IMR-90 (cell line): ENCODE measurements at regions not wholly inside any gene's neighbourhood (a gene's known extent, or its start where the extent isn't known, plus 50 kb on each side); places are given as distances from the start of the nearest gene placed in this dataset.

ENCODE experiments used
- ATAC-seq: fragments of 200-7000 bp; cut with Tn5 transposase; 2 replicates; pipeline ENCODE4 v1.9.1; 2020; ENCODE audit warnings: low read depth, mild to moderate bottlenecking, moderate library complexity
- BruUV-seq: library from RNA; stranded (reverse); fragments of 400-500 nt; replicated peaks from 2 replicates; lab custom pipeline; 2021; lab: Mats Ljungman, UMichigan
- CTCF ChIA-PET: fragments of 300-600 bp; formaldehyde crosslinking; extraction: SDS; loops from one replicate; lab custom pipeline; 2021; ENCODE audit warnings: antibody characterized with exemption; lab: Yijun Ruan, JAX
- POLR2A ChIA-PET: fragments of 300-600 bp; sonication (Branson Sonifier 250); formaldehyde crosslinking; loops from one replicate; lab custom pipeline; 2022; ENCODE audit warnings: antibody characterized with exemption; ENCODE audit not compliant: unreplicated experiment; lab: Charles Lee
- DNase-seq: peaks from one replicate; pipeline ENCODE4 v3.0.0; 2013
- H2AFZ ChIP-seq: replicated peaks from 2 replicates; pipeline ENCODE3; 2013; ENCODE audit warnings: low read length, mild to moderate bottlenecking; ENCODE audit not compliant: poor library complexity
- H2AK5ac ChIP-seq: 2 replicates; pipeline ENCODE4 v1.6.1; 2013; ENCODE audit warnings: low read depth, low read length, inconsistent platforms
- H2AK9ac ChIP-seq: replicated peaks from 2 replicates; pipeline ENCODE3; 2013; ENCODE audit warnings: mild to moderate bottlenecking, low read depth, low read length, moderate library complexity; ENCODE audit not compliant: poor library complexity
- H2BK120ac ChIP-seq: 2 replicates; pipeline ENCODE4 v1.6.1; 2013; ENCODE audit warnings: low read depth, low read length, inconsistent platforms
- H2BK15ac ChIP-seq: 3 replicates; pipeline ENCODE4 v1.6.1; 2013; ENCODE audit warnings: low read depth, low read length, inconsistent platforms
- H2BK20ac ChIP-seq: 2 replicates; pipeline ENCODE4 v1.6.1; 2013; ENCODE audit warnings: low read depth, mild to moderate bottlenecking, inconsistent platforms, low read length, moderate library complexity
- H2BK5ac ChIP-seq: 2 replicates; pipeline ENCODE4 v1.6.1; 2013; ENCODE audit warnings: mild to moderate bottlenecking, low read depth, low read length, inconsistent platforms; ENCODE audit not compliant: poor library complexity, severe bottlenecking
- H3K14ac ChIP-seq: replicated peaks from 2 replicates; pipeline ENCODE4 v1.6.1; 2013; ENCODE audit warnings: low read depth, low read length, inconsistent platforms
- H3K18ac ChIP-seq: 2 replicates; pipeline ENCODE4 v1.6.1; 2013; ENCODE audit warnings: low read depth, low read length, control low read depth
- H3K23ac ChIP-seq: 2 replicates; pipeline ENCODE4 v1.6.1; 2013; ENCODE audit warnings: low read depth, low read length, inconsistent platforms
- H3K27ac ChIP-seq: 2 replicates; pipeline ENCODE4 v1.5.1; 2013; ENCODE audit warnings: mild to moderate bottlenecking, control low read depth, low read length; ENCODE audit not compliant: insufficient read depth
- H3K27me3 ChIP-seq: 2 replicates; pipeline ENCODE4 v1.6.1; 2013; ENCODE audit warnings: low read length; ENCODE audit not compliant: control insufficient read depth, insufficient read depth
- H3K36me3 ChIP-seq: 2 replicates; pipeline ENCODE4 v1.6.1; 2013; ENCODE audit warnings: low read length, mixed read lengths; ENCODE audit not compliant: control insufficient read depth, insufficient read depth
- H3K4ac ChIP-seq: 2 replicates; pipeline ENCODE4 v1.6.1; 2013; ENCODE audit warnings: low read depth, low read length, inconsistent platforms
- H3K4me1 ChIP-seq: 2 replicates; pipeline ENCODE4 v1.6.1; 2013; ENCODE audit warnings: low read length, mixed read lengths; ENCODE audit not compliant: control insufficient read depth, insufficient read depth
- H3K4me2 ChIP-seq: 2 replicates; pipeline ENCODE4 v1.6.1; 2013; ENCODE audit warnings: low read depth, mild to moderate bottlenecking, control low read depth, low read length, moderate library complexity
- H3K4me3 ChIP-seq: 2 replicates; pipeline ENCODE4 v1.5.1; 2013; ENCODE audit warnings: low read depth, mild to moderate bottlenecking, control low read depth, low read length, moderate library complexity; ENCODE audit not compliant: insufficient read depth
- H3K56ac ChIP-seq: 2 replicates; pipeline ENCODE4 v1.6.1; 2013; ENCODE audit warnings: low read length, inconsistent platforms; ENCODE audit not compliant: insufficient read depth; ENCODE audit errors: extremely low read depth
- H3K79me1 ChIP-seq, 2 experiments: 2 replicates each; pipeline ENCODE4 v1.6.1; 2013; ENCODE audit warnings: low read length in 2 of 2, inconsistent platforms in 1 of 2, low read depth in 1 of 2
- H3K9ac ChIP-seq: 2 replicates; pipeline ENCODE4 v1.6.1; 2013; ENCODE audit warnings: low read depth, low read length, control low read depth
- H3K9me1 ChIP-seq: 2 replicates; pipeline ENCODE4 v1.6.1; 2013; ENCODE audit warnings: low read length, inconsistent platforms; ENCODE audit not compliant: insufficient read depth
- H3K9me3 ChIP-seq: 2 replicates; pipeline ENCODE4 v1.6.1; 2013; ENCODE audit warnings: low read length; ENCODE audit not compliant: control insufficient read depth, insufficient read depth
- H4K20me1 ChIP-seq: 2 replicates; pipeline ENCODE4 v1.6.1; 2013; ENCODE audit warnings: low read length, inconsistent platforms; ENCODE audit not compliant: insufficient read depth
- H4K5ac ChIP-seq: 2 replicates; pipeline ENCODE4 v1.6.1; 2013; ENCODE audit warnings: mild to moderate bottlenecking, low read depth, low read length, control low read depth
- H4K8ac ChIP-seq, 2 experiments: 2 replicates each; pipeline ENCODE4 v1.6.1; 2013; ENCODE audit warnings: low read depth in 2 of 2, low read length in 2 of 2, control low read depth in 1 of 2, inconsistent platforms in 1 of 2
- H4K91ac ChIP-seq: 2 replicates; pipeline ENCODE4 v1.6.1; 2013; ENCODE audit warnings: low read depth, low read length, inconsistent platforms; ENCODE audit not compliant: insufficient read depth
- CEBPB ChIP-seq: IDR thresholded peaks from 2 replicates; pipeline ENCODE4 v1.6.1; 2012; ENCODE audit warnings: low read depth, low read length, improper control_type of control experiment
- CHD1 ChIP-seq: IDR thresholded peaks from 2 replicates; pipeline ENCODE4 v1.6.1; 2012; ENCODE audit warnings: low read depth, low read length, improper control_type of control experiment
- CTCF ChIP-seq: conservative IDR thresholded peaks from 2 replicates; pipeline ENCODE4 v1.5.1; 2012; ENCODE audit warnings: mild to moderate bottlenecking, low read depth, low read length, improper control_type of control experiment
- FOS ChIP-seq: fragments of 150-350 bp; IDR thresholded peaks from 2 replicates; pipeline ENCODE4 v1.6.1; 2016; ENCODE audit warnings: low read depth, low read length
- MAZ ChIP-seq: IDR thresholded peaks from 2 replicates; pipeline ENCODE4 v1.6.1; 2012; ENCODE audit warnings: low read depth, mild to moderate bottlenecking, low read length, improper control_type of control experiment, moderate library complexity, borderline replicate concordance
- MXI1 ChIP-seq: IDR thresholded peaks from 2 replicates; pipeline ENCODE4 v1.6.1; 2012; ENCODE audit warnings: low read depth, mild to moderate bottlenecking, low read length, moderate library complexity, borderline replicate concordance
- RCOR1 ChIP-seq: IDR thresholded peaks from 2 replicates; pipeline ENCODE4 v1.6.1; 2012; ENCODE audit warnings: mild to moderate bottlenecking, low read length, improper control_type of control experiment; ENCODE audit not compliant: insufficient replicate concordance
- USF2 ChIP-seq: fragments of 150-350 bp; IDR thresholded peaks from 2 replicates; pipeline ENCODE4 v1.6.1; 2017; ENCODE audit warnings: mild to moderate bottlenecking, antibody characterized with exemption, low read length, low read depth
- dilution Hi-C: fragments of 300-500 bp; cut with HindIII; formaldehyde crosslinking; loops from one replicate; pipeline ENCODE4 v1.14.3; 2018; ENCODE audit warnings: low sequenced_read_pairs; ENCODE audit not compliant: unreplicated experiment
- in situ Hi-C: fragments of 300-500 bp; cut with MboI; formaldehyde crosslinking; loops from 3 replicates; pipeline ENCODE4 v1.14.3; 2019; ENCODE audit warnings: low sequenced_read_pairs, inconsistent platforms, mixed read lengths
- intact Hi-C: fragments of 100-400 bp; cut with micrococcal nuclease; formaldehyde crosslinking; loops from 2 replicates; pipeline ENCODE4 v1.10.0; 2022

GRCh38 chr3:35954413-35954812 lies 315.1 kb downstream of the ARPP21 start:
- no peak overlapping the region for H3K4me3 ChIP-seq
- POLR2A ChIA-PET: no interaction called here
- BruUV-seq: no TSS peak
- no peak overlapping the region for H3K4ac ChIP-seq
- H3K36me3 ChIP-seq: no peaks in the 10 kb centered on the region
- CTCF ChIA-PET: no interaction called here
- TF ChIP-seq USF2: no peak
- no peak for TF ChIP-seq MAZ
- no peak for TF ChIP-seq RCOR1
- no peak for TF ChIP-seq MXI1
- TF ChIP-seq CTCF: no peak
- TF ChIP-seq CHD1: no peak
- TF ChIP-seq CEBPB: no peak
- no peak for TF ChIP-seq FOS
- H3K27me3 ChIP-seq: no peaks in the 10 kb centered on the region
- H3K23ac ChIP-seq: no peak overlapping the region
- H2BK120ac ChIP-seq: no peak overlapping the region
- H2AK9ac ChIP-seq: no peak overlapping the region
- H2BK5ac ChIP-seq: no peak overlapping the region
- no peak overlapping the region for H4K91ac ChIP-seq
- no peak overlapping the region for H2BK15ac ChIP-seq
- no peak overlapping the region for H4K8ac ChIP-seq
- H2AFZ ChIP-seq: no peak overlapping the region
- no peaks in the 10 kb centered on the region for H3K9me3 ChIP-seq
- no peak overlapping the region for H4K5ac ChIP-seq
- H3K4me1 ChIP-seq: no peaks in the 10 kb centered on the region
- H3K27ac ChIP-seq: no peak overlapping the region
- no peaks in the 10 kb centered on the region for H3K79me1 ChIP-seq
- H2BK20ac ChIP-seq: no peak overlapping the region
- H3K4me2 ChIP-seq: no peak overlapping the region
- H3K56ac ChIP-seq: no peak overlapping the region
- H2AK5ac ChIP-seq: no peak overlapping the region
- no peak overlapping the region for H3K9ac ChIP-seq
- no peak for ATAC-seq
- intact Hi-C loops (no loop called here), dilution Hi-C loops (no loop called here), in situ Hi-C loops (no loop called here)
- no peak overlapping the region for H3K14ac ChIP-seq
- H4K20me1 ChIP-seq: no peaks in the 10 kb centered on the region
- H3K18ac ChIP-seq: no peak overlapping the region
- H3K9me1 ChIP-seq: no peaks in the 10 kb centered on the region
- DNase-seq: no peak
